RWPE2 (cell line): ENCODE measurements at regions not wholly inside any gene's neighbourhood (a gene's known extent, or its start where the extent isn't known, plus 50 kb on each side); places are given as distances from the start of the nearest gene placed in this dataset.

Source experiments
- ATAC-seq: fragments of 200-7000 bp; cut with Tn5 transposase; 3 replicates; pipeline ENCODE4 v1.9.1; 2021; ENCODE audit warnings: low read depth
- DNase-seq: peaks from one replicate; pipeline ENCODE4 v3.0.0-alpha.2; 2020; ENCODE audit warnings: low spot score
- H3K27ac ChIP-seq: fragments of 450-650 bp; 2 replicates; pipeline ENCODE4 v1.5.1; 2017; ENCODE audit warnings: mild to moderate bottlenecking; ENCODE audit not compliant: poor library complexity, severe bottlenecking
- H3K27me3 ChIP-seq: fragments of 250-450 bp; sonication (Bioruptor Pico); 2 replicates; pipeline ENCODE4 v1.5.1; 2021; ENCODE audit warnings: mild to moderate bottlenecking, moderate library complexity; ENCODE audit not compliant: insufficient read depth, poor library complexity, severe bottlenecking
- H3K36me3 ChIP-seq: fragments of 250-450 bp; sonication (Bioruptor Pico); 2 replicates; pipeline ENCODE4 v1.5.1; 2020; ENCODE audit warnings: low read depth, mild to moderate bottlenecking, moderate library complexity
- H3K4me1 ChIP-seq: fragments of 250-450 bp; sonication (Bioruptor Pico); 2 replicates; pipeline ENCODE4 v1.5.1; 2021; ENCODE audit warnings: mild to moderate bottlenecking, moderate library complexity; ENCODE audit not compliant: insufficient read depth, poor library complexity, severe bottlenecking
- H3K4me3 ChIP-seq: fragments of 250-450 bp; sonication (Bioruptor Pico); 2 replicates; pipeline ENCODE4 v1.5.1; 2021; ENCODE audit warnings: mild to moderate bottlenecking, moderate library complexity; ENCODE audit not compliant: severe bottlenecking
- H3K9me3 ChIP-seq: fragments of 250-450 bp; sonication (Bioruptor Pico); 2 replicates; pipeline ENCODE4 v1.5.1; 2021; ENCODE audit warnings: mild to moderate bottlenecking, moderate library complexity; ENCODE audit not compliant: severe bottlenecking
- TF ChIP-seq, protein P1 (sequence below): fragments of 450-650 bp; IDR thresholded peaks from one replicate; pipeline ENCODE4 v1.5.1; 2017; ENCODE audit warnings: mild to moderate bottlenecking, moderate library complexity; ENCODE audit not compliant: poor library complexity, severe bottlenecking

DNA sequence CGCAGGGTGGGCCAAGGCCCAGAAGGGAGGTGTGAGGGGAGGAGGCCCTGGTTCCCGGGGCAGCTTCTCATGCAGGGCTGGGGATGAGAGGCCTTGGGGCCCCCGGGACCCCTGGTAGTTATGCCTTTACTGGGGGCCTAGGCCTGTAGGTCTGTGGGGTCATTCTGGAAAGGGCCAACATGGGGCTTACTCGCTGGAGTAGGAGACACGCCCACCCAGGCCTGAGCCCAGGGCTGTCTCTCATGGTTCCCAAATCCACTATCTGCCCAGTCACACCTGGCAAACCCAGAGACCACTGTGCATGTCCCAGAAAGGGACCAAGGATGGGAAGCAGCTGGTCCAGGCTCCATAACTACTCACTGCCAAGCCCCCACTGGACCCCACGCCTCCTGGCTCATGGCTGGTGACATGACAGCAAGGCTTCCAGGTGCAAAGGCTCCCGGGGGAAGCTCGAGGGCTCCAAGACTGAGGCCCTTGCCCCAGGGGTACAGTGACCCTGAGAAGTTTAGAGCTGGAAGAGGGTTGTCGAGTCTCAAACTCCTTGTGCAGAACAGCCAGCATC, 64.2 kb upstream of the ATP12A start:
- DNase-seq: no peak
- no peak for ATAC-seq
- TF ChIP-seq, protein P1, sequence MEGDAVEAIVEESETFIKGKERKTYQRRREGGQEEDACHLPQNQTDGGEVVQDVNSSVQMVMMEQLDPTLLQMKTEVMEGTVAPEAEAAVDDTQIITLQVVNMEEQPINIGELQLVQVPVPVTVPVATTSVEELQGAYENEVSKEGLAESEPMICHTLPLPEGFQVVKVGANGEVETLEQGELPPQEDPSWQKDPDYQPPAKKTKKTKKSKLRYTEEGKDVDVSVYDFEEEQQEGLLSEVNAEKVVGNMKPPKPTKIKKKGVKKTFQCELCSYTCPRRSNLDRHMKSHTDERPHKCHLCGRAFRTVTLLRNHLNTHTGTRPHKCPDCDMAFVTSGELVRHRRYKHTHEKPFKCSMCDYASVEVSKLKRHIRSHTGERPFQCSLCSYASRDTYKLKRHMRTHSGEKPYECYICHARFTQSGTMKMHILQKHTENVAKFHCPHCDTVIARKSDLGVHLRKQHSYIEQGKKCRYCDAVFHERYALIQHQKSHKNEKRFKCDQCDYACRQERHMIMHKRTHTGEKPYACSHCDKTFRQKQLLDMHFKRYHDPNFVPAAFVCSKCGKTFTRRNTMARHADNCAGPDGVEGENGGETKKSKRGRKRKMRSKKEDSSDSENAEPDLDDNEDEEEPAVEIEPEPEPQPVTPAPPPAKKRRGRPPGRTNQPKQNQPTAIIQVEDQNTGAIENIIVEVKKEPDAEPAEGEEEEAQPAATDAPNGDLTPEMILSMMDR: no peak
- Histone ChIP-seq H3K36me3 (no peaks in the 10 kb centered on the region), H3K27me3 (no peaks in the 10 kb centered on the region), H3K27ac (no peak overlapping the region), H3K9me3 (no peaks in the 10 kb centered on the region), H3K4me1 (no peaks in the 10 kb centered on the region), H3K4me3 (no peak overlapping the region)

DNA sequence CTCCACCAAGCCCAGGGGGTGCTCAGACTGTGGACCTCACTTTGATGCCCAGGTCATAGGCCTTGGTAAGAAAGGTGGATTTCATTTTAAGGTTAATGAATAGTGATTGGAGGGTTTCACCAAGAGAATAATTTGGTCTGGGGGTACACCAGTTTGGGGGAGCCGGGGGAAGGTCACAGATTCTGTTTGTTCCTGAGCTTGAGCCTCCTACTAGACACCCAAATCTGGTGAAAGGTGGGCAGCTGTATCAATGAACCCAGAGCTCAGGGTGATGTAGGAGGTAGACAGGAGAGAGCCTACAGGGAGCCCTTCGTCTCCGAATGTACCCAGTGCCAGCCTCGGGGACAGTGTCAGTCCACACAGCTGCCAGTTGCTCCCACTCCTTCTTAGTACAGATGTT, 63.7 kb upstream of the ATP12A start:
- H3K27ac ChIP-seq: no peak overlapping the region
- DNase-seq (no peak), ATAC-seq (no peak)
- no peaks in the 10 kb centered on the region for H3K36me3 ChIP-seq
- H3K4me3 ChIP-seq: no peak overlapping the region
- H3K9me3 ChIP-seq: no peaks in the 10 kb centered on the region
- H3K27me3 ChIP-seq: no peaks in the 10 kb centered on the region
- TF ChIP-seq, protein P1: no peak
- no peaks in the 10 kb centered on the region for H3K4me1 ChIP-seq

DNA sequence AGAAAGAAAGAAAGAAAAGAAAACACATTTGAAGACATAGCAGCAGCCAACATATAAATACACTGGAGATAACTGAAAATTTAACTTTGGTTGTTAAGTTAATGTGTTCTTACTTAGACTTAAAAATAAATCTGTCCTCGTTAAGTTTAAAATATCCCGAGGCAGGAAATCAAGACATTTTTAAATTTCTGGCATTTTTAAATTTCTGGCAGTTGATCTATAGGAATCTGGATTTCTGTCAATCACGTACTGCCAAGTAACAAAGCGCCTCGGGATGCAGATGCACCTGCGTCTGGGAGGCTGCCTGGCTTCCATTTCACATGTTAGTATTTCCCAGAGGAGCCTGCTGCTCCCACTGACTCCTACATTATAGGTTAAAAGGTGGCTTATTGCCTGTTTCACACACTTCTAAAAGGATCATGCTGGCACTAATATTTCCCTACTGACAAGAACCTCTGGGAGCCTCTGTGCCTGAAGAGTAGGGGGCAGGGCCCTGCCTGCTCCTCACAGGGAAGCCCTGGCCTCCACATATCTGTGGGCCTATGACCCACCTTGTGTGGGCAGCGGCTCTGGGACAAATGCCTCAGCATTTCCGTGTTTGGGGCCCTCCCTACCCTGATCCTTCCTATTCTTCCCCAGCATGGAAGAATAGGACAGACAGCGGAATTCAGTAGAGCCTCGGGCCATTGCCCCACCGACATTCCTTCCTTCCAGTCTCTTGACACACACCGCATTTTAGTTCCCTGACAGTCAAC, 62.8 kb upstream of the ATP12A start:
- no peaks in the 10 kb centered on the region for H3K4me1 ChIP-seq
- TF ChIP-seq, protein P1: no peak
- no peaks in the 10 kb centered on the region for H3K9me3 ChIP-seq
- H3K27ac ChIP-seq: no peak overlapping the region
- H3K27me3 ChIP-seq: no peaks in the 10 kb centered on the region
- no peak for DNase-seq
- no peak overlapping the region for H3K4me3 ChIP-seq
- no peak for ATAC-seq
- no peaks in the 10 kb centered on the region for H3K36me3 ChIP-seq

DNA sequence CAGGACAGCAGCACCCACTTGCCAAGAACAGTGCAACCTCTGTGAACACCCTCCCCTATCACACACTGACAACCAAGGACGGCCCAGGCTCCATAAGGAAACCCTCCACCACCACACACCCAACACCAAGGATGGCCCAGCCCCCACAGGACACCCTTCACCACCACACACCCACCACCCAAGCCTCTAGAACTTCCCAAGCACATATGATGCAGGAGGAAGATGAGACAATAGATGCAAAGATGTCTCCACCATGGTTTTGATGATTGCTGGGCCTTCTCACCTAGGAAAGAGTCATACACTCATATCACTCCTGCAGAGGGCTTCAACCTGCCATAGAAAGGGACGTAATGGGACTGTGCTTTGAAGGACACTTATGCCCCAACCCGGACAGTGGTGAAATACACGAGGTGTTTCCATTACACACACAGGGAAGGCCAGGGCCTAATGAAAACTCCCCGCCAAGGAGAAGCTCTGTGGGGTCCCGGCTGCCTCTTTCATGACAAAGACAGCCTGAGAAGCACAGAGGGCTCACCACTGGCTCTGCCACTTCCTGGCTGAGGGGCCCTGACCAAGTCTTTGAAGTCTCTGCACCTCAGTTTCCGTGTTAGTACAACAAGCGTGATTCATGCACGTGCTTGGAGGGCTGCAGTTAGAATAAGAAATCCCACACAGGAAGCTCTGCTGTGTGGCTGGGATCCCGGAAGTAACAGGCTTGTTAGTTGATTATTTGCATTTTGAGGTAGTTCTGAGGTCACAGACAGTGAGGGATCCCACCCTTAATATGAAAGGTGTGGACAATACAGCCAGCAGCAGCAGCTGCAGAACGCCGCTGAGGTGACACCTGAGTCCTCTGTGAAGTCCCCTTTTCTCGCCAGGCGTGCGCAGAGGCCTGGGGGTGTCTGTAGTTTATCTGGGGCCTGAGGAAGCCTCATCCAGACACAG, 61.9 kb upstream of the ATP12A start:
- TF ChIP-seq, protein P1: no peak
- Histone ChIP-seq H3K27me3 (no peaks in the 10 kb centered on the region), H3K4me1 (no peaks in the 10 kb centered on the region), H3K4me3 (no peak overlapping the region), H3K9me3 (no peaks in the 10 kb centered on the region), H3K27ac (no peak overlapping the region), H3K36me3 (no peaks in the 10 kb centered on the region)
- DNase-seq: no peak
- ATAC-seq: no peak
